H1 (cell line): ENCODE measurements at regions not wholly inside any gene's neighbourhood (a gene's known extent, or its start where the extent isn't known, plus 50 kb on each side); places are given as distances from the start of the nearest gene placed in this dataset.

Source experiments
- CTCF ChIA-PET: fragments of 300-600 bp; sonication (Branson Sonifier 250); formaldehyde crosslinking; loops from one replicate; lab custom pipeline; 2021; ENCODE audit not compliant: partially characterized antibody; lab: Charles Lee
- POLR2A ChIA-PET: fragments of 300-600 bp; sonication (Branson Sonifier 250); formaldehyde crosslinking; loops from one replicate; lab custom pipeline; 2021; ENCODE audit warnings: inconsistent platforms; ENCODE audit not compliant: partially characterized antibody; lab: Charles Lee
- DNase-seq, 2 experiments: peaks; one replicate each; pipeline versions ENCODE4 v3.0.0 to v3.0.0-alpha.2; 2010 to 2022; ENCODE audit warnings: low spot score in 2 of 2, low read depth in 1 of 2, mixed read lengths in 1 of 2
- FAIRE-seq: peaks from 2 replicates; lab custom pipeline; 2011; peaks lifted over from hg19 to GRCh38; lab: Jason Lieb, UNC
- H2AFZ ChIP-seq: 2 replicates; pipeline ENCODE4 v1.8.1; 2012; ENCODE audit warnings: low read length, inconsistent platforms
- H2AK5ac ChIP-seq: 2 replicates; pipeline ENCODE4 v1.6.1; 2013; ENCODE audit warnings: low read depth, low read length
- H2BK120ac ChIP-seq: replicated peaks from 2 replicates; pipeline ENCODE3; 2013; ENCODE audit warnings: low read depth, low read length, inconsistent platforms
- H2BK12ac ChIP-seq: 2 replicates; pipeline ENCODE4 v1.6.1; 2013; ENCODE audit warnings: low read depth, low read length
- H2BK15ac ChIP-seq: 2 replicates; pipeline ENCODE4 v1.6.1; 2013; ENCODE audit warnings: low read length
- H2BK20ac ChIP-seq: 2 replicates; pipeline ENCODE4 v1.6.1; 2013; ENCODE audit warnings: low read length
- H2BK5ac ChIP-seq: 2 replicates; pipeline ENCODE4 v1.6.1; 2013; ENCODE audit warnings: low read depth, low read length
- H3K14ac ChIP-seq: 2 replicates; pipeline ENCODE4 v1.6.1; 2013; ENCODE audit warnings: inconsistent platforms; ENCODE audit not compliant: insufficient read length
- H3K18ac ChIP-seq: 2 replicates; pipeline ENCODE4 v1.6.1; 2013; ENCODE audit warnings: low read length; ENCODE audit errors: extremely low read depth
- H3K23ac ChIP-seq: 2 replicates; pipeline ENCODE4 v1.6.1; 2013; ENCODE audit warnings: inconsistent platforms; ENCODE audit not compliant: insufficient read length
- H3K23me2 ChIP-seq: 2 replicates; pipeline ENCODE4 v1.6.1; 2013; ENCODE audit warnings: low read depth, low read length
- H3K27ac ChIP-seq: 2 replicates; pipeline ENCODE4 v1.6.1; 2011; ENCODE audit warnings: low read depth, low read length, inconsistent platforms
- H3K27me3 ChIP-seq, 4 experiments: replicated peaks in 1 of 4; 1 replicate in 1 of 4; 2 replicates in 3 of 4; pipeline versions ENCODE4 v1.6.1 to v1.8.1; 2011 to 2013; ENCODE audit warnings: low read length in 3 of 4, mild to moderate bottlenecking in 3 of 4, inconsistent platforms in 2 of 4, mixed read lengths in 2 of 4, moderate library complexity in 1 of 4; ENCODE audit not compliant: control insufficient read depth in 3 of 4, insufficient read depth in 3 of 4; ENCODE audit errors: extremely low read depth in 1 of 4
- H3K36me3 ChIP-seq, 4 experiments: 2 replicates each; pipeline versions ENCODE4 v1.6.1 to v1.8.1; 2011 to 2013; ENCODE audit warnings: mild to moderate bottlenecking in 4 of 4, low read length in 3 of 4, moderate library complexity in 2 of 4, control low read depth in 1 of 4, inconsistent platforms in 1 of 4; ENCODE audit not compliant: insufficient read depth in 4 of 4, control insufficient read depth in 2 of 4
- H3K4ac ChIP-seq: replicated peaks from 2 replicates; pipeline ENCODE3; 2013; ENCODE audit warnings: low read length, low read depth, mixed read lengths, inconsistent platforms; ENCODE audit not compliant: insufficient read length
- H3K4me1 ChIP-seq, 4 experiments: replicated peaks in 1 of 4; 1 replicate in 1 of 4; 2 replicates in 3 of 4; pipeline versions ENCODE4 v1.6.1 to v1.8.1; 2011 to 2013; ENCODE audit warnings: low read length in 3 of 4, inconsistent platforms in 2 of 4, mixed read lengths in 1 of 4; ENCODE audit not compliant: insufficient read depth in 4 of 4, control insufficient read depth in 3 of 4
- H3K4me2 ChIP-seq, 2 experiments: 2 replicates each; pipeline versions ENCODE4 v1.6.1 to v1.8.1; 2011 to 2013; ENCODE audit warnings: low read depth in 2 of 2, low read length in 2 of 2, control low read depth in 1 of 2, inconsistent platforms in 1 of 2, mild to moderate bottlenecking in 1 of 2; ENCODE audit not compliant: insufficient read depth in 1 of 2
- H3K4me3 ChIP-seq, 4 experiments: fragments of 200-600, 300-600 bp in 1 of 4; sonication (generic), shearing (Covaris generic), sonication (Bioruptor Twin) in 1 of 4; 2 replicates each; pipeline versions ENCODE4 v1.5.1 to v1.8.1; 2011 to 2016; ENCODE audit warnings: low read length in 4 of 4, low read depth in 3 of 4, control low read depth in 2 of 4, inconsistent platforms in 2 of 4, mild to moderate bottlenecking in 2 of 4, mixed read lengths in 1 of 4, moderate library complexity in 1 of 4; ENCODE audit not compliant: insufficient read depth in 2 of 4; ENCODE audit errors: extremely low read depth in 1 of 4
- H3K56ac ChIP-seq: replicated peaks from 2 replicates; pipeline ENCODE3; 2013; ENCODE audit warnings: low read depth, mild to moderate bottlenecking, mixed read lengths, low read length, inconsistent platforms; ENCODE audit not compliant: insufficient read length
- H3K79me1 ChIP-seq: 2 replicates; pipeline ENCODE4 v1.6.1; 2013; ENCODE audit warnings: low read depth, low read length, control low read depth
- H3K79me2 ChIP-seq, 2 experiments: 2 replicates each; pipeline versions ENCODE4 v1.6.1 to v1.8.1; 2012 to 2013; ENCODE audit warnings: low read length in 2 of 2, mild to moderate bottlenecking in 2 of 2, inconsistent platforms in 1 of 2; ENCODE audit not compliant: insufficient read depth in 2 of 2, control insufficient read depth in 1 of 2
- H3K9ac ChIP-seq, 4 experiments: replicated peaks in 1 of 4; 1 replicate in 1 of 4; 2 replicates in 3 of 4; pipeline versions ENCODE4 v1.6.1 to v1.8.1; 2011 to 2013; ENCODE audit warnings: low read depth in 3 of 4, low read length in 3 of 4, control low read depth in 2 of 4, mild to moderate bottlenecking in 2 of 4, moderate library complexity in 2 of 4, inconsistent platforms in 1 of 4; ENCODE audit errors: extremely low read depth in 1 of 4
- H3K9me3 ChIP-seq, 2 experiments: 2 replicates each; pipeline versions ENCODE4 v1.6.1 to v1.8.1; 2012 to 2013; ENCODE audit warnings: mild to moderate bottlenecking in 2 of 2, moderate library complexity in 2 of 2, control low read depth in 1 of 2, inconsistent platforms in 1 of 2, low read depth in 1 of 2, low read length in 1 of 2, mixed read lengths in 1 of 2; ENCODE audit not compliant: insufficient read depth in 2 of 2
- H4K20me1 ChIP-seq, 2 experiments: replicated peaks in 1 of 2; 2 replicates each; pipeline versions ENCODE3 to v1.8.1; 2011 to 2013; ENCODE audit warnings: inconsistent platforms in 2 of 2, low read length in 2 of 2, mild to moderate bottlenecking in 1 of 2; ENCODE audit not compliant: insufficient read depth in 2 of 2, control insufficient read depth in 1 of 2
- H4K5ac ChIP-seq: 2 replicates; pipeline ENCODE4 v1.6.1; 2013; ENCODE audit warnings: low read length, low read depth, mixed read lengths, inconsistent platforms; ENCODE audit not compliant: insufficient read length
- H4K8ac ChIP-seq: 2 replicates; pipeline ENCODE4 v1.8.0; 2013; ENCODE audit warnings: mild to moderate bottlenecking, moderate library complexity, low read length, inconsistent platforms; ENCODE audit not compliant: insufficient read depth; ENCODE audit errors: extremely low read depth
- H4K91ac ChIP-seq: replicated peaks from 2 replicates; pipeline ENCODE3; 2013; ENCODE audit warnings: low read length, mixed read lengths, inconsistent platforms; ENCODE audit not compliant: insufficient read length
- BACH1 ChIP-seq: IDR thresholded peaks from 2 replicates; pipeline ENCODE4 v1.6.1; 2012; ENCODE audit warnings: low read length, improper control_type of control experiment
- CREB1 ChIP-seq: IDR thresholded peaks from 2 replicates; pipeline ENCODE4 v1.6.1; 2012; ENCODE audit warnings: inconsistent platforms
- E2F6 ChIP-seq: IDR thresholded peaks from 2 replicates; pipeline ENCODE4 v1.6.1; 2012; ENCODE audit warnings: inconsistent platforms
- EZH2 ChIP-seq: fragments of 200-600 bp; sonication (generic); IDR thresholded peaks from 2 replicates; pipeline ENCODE4 v1.7.1; 2012; ENCODE audit warnings: low read depth, mild to moderate bottlenecking, moderate library complexity, low read length, inconsistent platforms; ENCODE audit not compliant: severe bottlenecking
- GABPA ChIP-seq: IDR thresholded peaks from 2 replicates; pipeline ENCODE4 v1.6.1; 2011; ENCODE audit warnings: mild to moderate bottlenecking, low read length, moderate library complexity, borderline replicate concordance; ENCODE audit not compliant: insufficient read depth
- TBP ChIP-seq: IDR thresholded peaks from 2 replicates; pipeline ENCODE4 v1.6.1; 2011; ENCODE audit warnings: low read depth, low read length, improper control_type of control experiment
- WGBS, 2 experiments: shearing (Covaris generic) in 1 of 2; methylation state at CpG; one replicate each; pipeline versions ENCODE4 v1.1.6 to v1.1.7; 2013 to 2015; ENCODE audit warnings: low lambda C conversion rate in 2 of 2, mixed read lengths in 2 of 2, inconsistent platforms in 1 of 2, low coverage in 1 of 2, missing lambda C conversion rate in 1 of 2; ENCODE audit not compliant: insufficient replicate concordance in 2 of 2, insufficient coverage in 1 of 2, insufficient read length in 1 of 2; ENCODE audit errors: extremely low coverage in 1 of 2, missing lambda C conversion rate in 1 of 2; 5-methylcytosine and 5-hydroxymethylcytosine counted together

GRCh38 chr13:82833923-82834322, 1048.4 kb downstream of the SLITRK1 start:
- no peak overlapping the region for H4K8ac ChIP-seq
- no peak overlapping the region for H4K91ac ChIP-seq
- no peak overlapping the region for H3K23ac ChIP-seq
- no peak overlapping the region for H2BK120ac ChIP-seq
- H2AFZ ChIP-seq, result no peak overlapping the region
- no peak overlapping the region for H2AK5ac ChIP-seq
- H3K23me2 ChIP-seq, result no peaks in the 10 kb centered on the region
- H3K27me3 ChIP-seq, result no peaks in the 10 kb centered on the region
- H2BK5ac ChIP-seq, result no peak overlapping the region
- no peak overlapping the region for H3K56ac ChIP-seq
- H2BK20ac ChIP-seq, result no peak overlapping the region
- no peak overlapping the region for H3K4me2 ChIP-seq
- WGBS, 2 experiments, result 98% methylated on average over 3 of the region's 3 CpGs; no CpG with 5 or more reads in 1 of the 2 experiments
- no peak overlapping the region for H2BK15ac ChIP-seq
- no peaks in the 10 kb centered on the region for H3K79me1 ChIP-seq
- ChIA-PET POLR2A (no interaction called here), CTCF (interaction anchor here (0.6 to 1.0 kb wide), 3 partner anchors 14 to 981 kb away, joined by 3 read pairs; no protein-coding TSS in a partner anchor)
- no peak overlapping the region for H2BK12ac ChIP-seq
- no peak overlapping the region for H4K5ac ChIP-seq
- DNase-seq (no peak), FAIRE-seq (no peak)
- TF ChIP-seq E2F6 (no peak), CREB1 (no peak), EZH2 (no peak), TBP (no peak), GABPA (no peak), BACH1 (no peak)
- no peak overlapping the region for H3K14ac ChIP-seq
- no peaks in the 10 kb centered on the region for H3K36me3 ChIP-seq
- no peaks in the 10 kb centered on the region for H3K79me2 ChIP-seq
- no peak overlapping the region for H3K4ac ChIP-seq
- H4K20me1 ChIP-seq, result no peaks in the 10 kb centered on the region
- H3K9ac ChIP-seq, result no peak overlapping the region
- no peaks in the 10 kb centered on the region for H3K9me3 ChIP-seq
- no peak overlapping the region for H3K18ac ChIP-seq
- no peak overlapping the region for H3K4me3 ChIP-seq
- H3K4me1 ChIP-seq, result no peaks in the 10 kb centered on the region
- no peak overlapping the region for H3K27ac ChIP-seq
